Neural progenitor cell (in vitro differentiated cells): ENCODE measurements at regions not wholly inside any gene's neighbourhood (a gene's known extent, or its start where the extent isn't known, plus 50 kb on each side); places are given as distances from the start of the nearest gene placed in this dataset.

Source experiments
- DNase-seq: peaks from one replicate; pipeline ENCODE4 v3.0.0-alpha.2; 2016; ENCODE audit warnings: low spot score
- H2AFZ ChIP-seq: fragments of 200-600 bp; sonication (generic); replicated peaks from 2 replicates; pipeline ENCODE4 v1.6.1; 2016; ENCODE audit warnings: antibody characterized with exemption
- H3F3A ChIP-seq: fragments of 200-600 bp; sonication (generic); 2 replicates; pipeline ENCODE4 v1.6.1; 2016; ENCODE audit warnings: antibody characterized with exemption, low read depth
- H3K27ac ChIP-seq: fragments of 200-600 bp; sonication (generic); 2 replicates; pipeline ENCODE4 v1.5.1; 2016; ENCODE audit warnings: mild to moderate bottlenecking
- H3K27me3 ChIP-seq: fragments of 200-600 bp; sonication (generic); 2 replicates; pipeline ENCODE4 v1.6.1; 2016; ENCODE audit warnings: mild to moderate bottlenecking, moderate library complexity
- H3K36me3 ChIP-seq: fragments of 200-600 bp; sonication (generic); 2 replicates; pipeline ENCODE4 v1.5.1; 2016
- H3K4me1 ChIP-seq: fragments of 200-600 bp; sonication (generic); 2 replicates; pipeline ENCODE4 v1.6.1; 2016; ENCODE audit warnings: mixed run types
- H3K4me2 ChIP-seq: fragments of 200-600 bp; sonication (generic); 2 replicates; pipeline ENCODE4 v1.6.1; 2016
- H3K4me3 ChIP-seq: fragments of 200-600 bp; sonication (generic); 2 replicates; pipeline ENCODE4 v1.5.1; 2016
- H3K79me2 ChIP-seq: fragments of 200-600 bp; sonication (generic); 2 replicates; pipeline ENCODE4 v1.6.1; 2016; ENCODE audit warnings: low read depth
- H3K9ac ChIP-seq: fragments of 200-600 bp; sonication (generic); 2 replicates; pipeline ENCODE4 v1.6.1; 2016
- H3K9me3 ChIP-seq: fragments of 200-600 bp; sonication (generic); 2 replicates; pipeline ENCODE4 v1.5.1; 2016; ENCODE audit warnings: low read depth
- H4K20me1 ChIP-seq: fragments of 200-600 bp; sonication (generic); 2 replicates; pipeline ENCODE4 v1.6.1; 2016; ENCODE audit warnings: low read depth
- H3K27ac Mint-ChIP-seq: 3 replicates; pipeline ENCODE4 v1.8.0; 2021; ENCODE audit warnings: mixed read lengths
- H3K27me3 Mint-ChIP-seq: 2 replicates; pipeline ENCODE4 v1.8.0; 2022; ENCODE audit warnings: low read depth, mild to moderate bottlenecking, inconsistent platforms, moderate library complexity, mixed read lengths; ENCODE audit not compliant: insufficient read depth
- H3K36me3 Mint-ChIP-seq: 3 replicates; pipeline ENCODE4 v1.8.0; 2021; ENCODE audit warnings: mixed read lengths
- H3K4me1 Mint-ChIP-seq: 3 replicates; pipeline ENCODE4 v1.8.0; 2021; ENCODE audit warnings: mixed read lengths
- H3K4me3 Mint-ChIP-seq: 3 replicates; pipeline ENCODE4 v1.8.0; 2021; ENCODE audit warnings: mild to moderate bottlenecking, moderate library complexity, mixed read lengths
- H3K9me3 Mint-ChIP-seq: 3 replicates; pipeline ENCODE4 v1.8.0; 2020; ENCODE audit warnings: mixed read lengths
- CTCF ChIP-seq: fragments of 200-600 bp; sonication (generic); IDR thresholded peaks from 2 replicates; pipeline ENCODE4 v1.5.1; 2017; ENCODE audit warnings: antibody characterized with exemption, mild to moderate bottlenecking
- EZH2 ChIP-seq: fragments of 200-600 bp; sonication (generic); IDR thresholded peaks from 2 replicates; pipeline ENCODE4 v1.6.1; 2017; ENCODE audit warnings: antibody characterized with exemption, mild to moderate bottlenecking, moderate library complexity
- EZH2phosphoT487 ChIP-seq: fragments of 200-600 bp; sonication (generic); IDR thresholded peaks from 2 replicates; pipeline ENCODE4 v1.6.1; 2017; ENCODE audit warnings: antibody characterized with exemption

- H3F3A ChIP-seq = peaks cover 61% of the 10 kb centered on the region
- H3K27ac ChIP-seq = peak overlapping the region; percentile 81
- peaks cover 50% of the 10 kb centered on the region for H3K4me1 ChIP-seq
- H3K9me3 Mint-ChIP-seq = peaks cover 2% of the 10 kb centered on the region
- H3K4me3 ChIP-seq = peak overlapping the region; percentile 7
- H3K27me3 Mint-ChIP-seq = peaks cover 14% of the 10 kb centered on the region
- no peak for DNase-seq
- peaks cover 3% of the 10 kb centered on the region for H3K36me3 Mint-ChIP-seq
- no peaks in the 10 kb centered on the region for H3K36me3 ChIP-seq
- H3K4me1 Mint-ChIP-seq = peaks cover 51% of the 10 kb centered on the region
- H2AFZ ChIP-seq = peak overlapping the region; percentile 95
- peak overlapping the region; percentile 68 for H3K4me3 Mint-ChIP-seq
- no peak for TF ChIP-seq CTCF
- TF ChIP-seq EZH2phosphoT487 = no peak
- TF ChIP-seq EZH2 = no peak
- peak overlapping the region; percentile 92 for H3K27ac Mint-ChIP-seq
- H3K9me3 ChIP-seq = no peaks in the 10 kb centered on the region
- H3K27me3 ChIP-seq = no peaks in the 10 kb centered on the region
- peak overlapping the region; percentile 71 for H3K4me2 ChIP-seq
- H3K9ac ChIP-seq = no peak overlapping the region
- H4K20me1 ChIP-seq = no peaks in the 10 kb centered on the region
- H3K79me2 ChIP-seq = no peaks in the 10 kb centered on the region
Measured at GRCh38 chr20:51958099-51959065, 156.1 kb upstream of the SALL4 start.

DNA sequence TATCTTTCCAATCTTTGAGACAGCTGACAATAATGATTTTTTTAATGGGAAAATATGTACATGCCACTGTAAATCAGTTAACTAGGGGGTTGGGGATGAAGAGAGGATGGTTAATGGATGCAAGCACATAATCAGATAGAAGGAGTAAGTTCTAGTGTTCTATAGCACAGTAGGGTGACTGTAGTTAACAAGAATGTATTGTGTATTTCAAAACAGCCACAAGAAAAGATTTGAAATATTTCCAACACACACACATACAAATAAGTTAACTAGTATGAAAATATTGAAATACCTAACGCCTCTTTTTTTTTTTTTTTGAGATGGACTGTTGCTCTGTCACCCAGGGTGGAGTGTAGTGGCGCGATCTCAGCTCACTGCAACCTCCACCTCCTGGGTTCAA is 153.4 kb upstream of the SALL4 start:
- H3K27me3 ChIP-seq = no peaks in the 10 kb centered on the region
- H3K4me3 Mint-ChIP-seq = no peak overlapping the region
- H3K4me1 Mint-ChIP-seq = peaks cover 35% of the 10 kb centered on the region
- peaks cover 49% of the 10 kb centered on the region for H3F3A ChIP-seq
- peaks cover 35% of the 10 kb centered on the region for H3K4me1 ChIP-seq
- H3K36me3 ChIP-seq = no peaks in the 10 kb centered on the region
- H3K4me2 ChIP-seq = no peak overlapping the region
- H3K27ac Mint-ChIP-seq = peak overlapping the region; percentile 24
- H2AFZ ChIP-seq = no peak overlapping the region
- H3K9me3 ChIP-seq = no peaks in the 10 kb centered on the region
- peaks cover 2% of the 10 kb centered on the region for H3K9me3 Mint-ChIP-seq
- TF ChIP-seq CTCF (no peak), EZH2 (no peak), EZH2phosphoT487 (no peak)
- no peak overlapping the region for H3K4me3 ChIP-seq
- H4K20me1 ChIP-seq = no peaks in the 10 kb centered on the region
- peaks cover 3% of the 10 kb centered on the region for H3K36me3 Mint-ChIP-seq
- no peak overlapping the region for H3K9ac ChIP-seq
- peaks cover 9% of the 10 kb centered on the region for H3K27me3 Mint-ChIP-seq
- H3K27ac ChIP-seq = no peak overlapping the region
- H3K79me2 ChIP-seq = no peaks in the 10 kb centered on the region
- DNase-seq = no peak

DNA sequence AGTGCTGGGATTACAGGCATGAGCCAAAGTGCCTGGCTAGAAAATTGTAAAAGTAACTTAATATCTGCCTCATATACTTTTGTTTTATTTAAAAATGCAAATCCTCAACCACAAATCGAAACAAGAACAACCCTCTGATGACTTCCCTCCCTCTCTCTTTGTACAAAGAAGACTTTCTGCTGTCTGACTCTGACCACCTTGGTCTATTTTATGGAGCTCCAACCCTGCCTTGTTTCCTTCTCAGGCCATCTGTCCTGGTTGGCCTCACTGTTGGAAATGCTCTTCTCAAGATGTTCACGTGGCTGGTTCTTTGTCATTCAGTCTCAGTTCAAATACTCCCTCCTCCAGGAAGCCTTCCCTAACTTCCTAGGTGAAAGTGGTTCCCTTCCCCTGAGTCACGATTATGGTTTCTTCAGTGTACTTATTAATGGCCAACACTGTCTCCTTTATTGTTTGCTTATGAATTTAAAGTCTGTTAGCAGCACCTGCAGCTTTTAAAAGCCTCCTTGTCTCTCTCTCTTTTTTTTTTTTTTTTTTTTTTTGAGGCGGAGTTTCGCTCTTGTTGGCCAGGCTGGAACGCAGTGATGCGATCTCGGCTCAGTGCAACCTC is 151.5 kb upstream of the SALL4 start:
- no peaks in the 10 kb centered on the region for H3K36me3 ChIP-seq
- Mint-ChIP-seq H3K4me3 (no peak overlapping the region), H3K36me3 (peaks cover 3% of the 10 kb centered on the region), H3K27ac (peak overlapping the region; percentile 95), H3K9me3 (peaks cover 2% of the 10 kb centered on the region), H3K4me1 (peaks cover 24% of the 10 kb centered on the region), H3K27me3 (peaks cover 11% of the 10 kb centered on the region)
- H3K27ac ChIP-seq = no peak overlapping the region
- no peaks in the 10 kb centered on the region for H3K79me2 ChIP-seq
- H2AFZ ChIP-seq = no peak overlapping the region
- no peaks in the 10 kb centered on the region for H3K9me3 ChIP-seq
- H3K4me2 ChIP-seq = no peak overlapping the region
- H3K27me3 ChIP-seq = no peaks in the 10 kb centered on the region
- H3K4me3 ChIP-seq = no peak overlapping the region
- H3K4me1 ChIP-seq = peaks cover 27% of the 10 kb centered on the region
- no peaks in the 10 kb centered on the region for H4K20me1 ChIP-seq
- no peak for DNase-seq
- peaks cover 49% of the 10 kb centered on the region for H3F3A ChIP-seq
- H3K9ac ChIP-seq = no peak overlapping the region
- TF ChIP-seq CTCF = no peak
- no peak for TF ChIP-seq EZH2
- TF ChIP-seq EZH2phosphoT487 = no peak
